K562 (cell line): ENCODE measurements at regions not wholly inside any gene's neighbourhood (a gene's known extent, or its start where the extent isn't known, plus 50 kb on each side); places are given as distances from the start of the nearest gene placed in this dataset.

ENCODE experiments used
- EZH2 ChIP-seq: IDR thresholded peaks from 2 replicates; pipeline ENCODE4 v1.6.1; 2012; ENCODE audit warnings: low read depth, mild to moderate bottlenecking, inconsistent platforms, low read length, borderline replicate concordance
- MYNN ChIP-seq, 2 experiments: sonication (generic); formaldehyde crosslinking in 1 of 2; IDR thresholded peaks; 2 replicates each; pipeline versions ENCODE4 v1.5.0 to v1.6.1; 2016 to 2020; ENCODE audit warnings: antibody characterized with exemption in 1 of 2, missing genetic modification reagents in 1 of 2
- PML ChIP-seq: IDR thresholded peaks from 2 replicates; pipeline ENCODE4 v1.6.1; 2012; ENCODE audit warnings: low read length, inconsistent platforms
- RBBP5 ChIP-seq: fragments of 200-600 bp; sonication (generic); IDR thresholded peaks from 2 replicates; pipeline ENCODE4 v1.6.1; 2012; ENCODE audit warnings: borderline replicate concordance, mild to moderate bottlenecking, low read length, control low read depth, inconsistent platforms; ENCODE audit not compliant: insufficient read depth, poor library complexity, severe bottlenecking
- TARDBP ChIP-seq: fragments of 450-650 bp; IDR thresholded peaks from 2 replicates; pipeline ENCODE4 v1.6.1; 2016
- TF ChIP-seq, protein P1 (sequence below), 2 experiments: fragments of 450-650 bp; formaldehyde crosslinking in 1 of 2; IDR thresholded peaks; 2 replicates each; pipeline versions ENCODE4 v1.4.0 to v1.6.1; 2014 to 2020; ENCODE audit warnings: mild to moderate bottlenecking in 2 of 2, borderline replicate concordance in 1 of 2, low read depth in 1 of 2
- TF ChIP-seq, protein P2 (sequence below), 3 experiments: IDR thresholded peaks in 2 of 3; conservative IDR thresholded peaks in 1 of 3; 2 replicates each; pipeline ENCODE4 v1.5.1; 2011 to 2012; ENCODE audit warnings: low read length in 3 of 3, mild to moderate bottlenecking in 3 of 3, control low read depth in 2 of 3, improper control_type of control experiment in 1 of 3, inconsistent platforms in 1 of 3, low read depth in 1 of 3, mixed read lengths in 1 of 3, moderate library complexity in 1 of 3; ENCODE audit not compliant: insufficient read depth in 2 of 3
- TF ChIP-seq, protein P3 (sequence below), 2 experiments: fragments of 450-650 bp in 1 of 2; sonication (generic) in 1 of 2; formaldehyde crosslinking in 1 of 2; IDR thresholded peaks; 2 replicates each; pipeline versions ENCODE4 v1.7.1 to v1.9.0; 2016 to 2022; ENCODE audit warnings: inconsistent platforms in 1 of 2, mild to moderate bottlenecking in 1 of 2, missing genetic modification reagents in 1 of 2

DNA sequence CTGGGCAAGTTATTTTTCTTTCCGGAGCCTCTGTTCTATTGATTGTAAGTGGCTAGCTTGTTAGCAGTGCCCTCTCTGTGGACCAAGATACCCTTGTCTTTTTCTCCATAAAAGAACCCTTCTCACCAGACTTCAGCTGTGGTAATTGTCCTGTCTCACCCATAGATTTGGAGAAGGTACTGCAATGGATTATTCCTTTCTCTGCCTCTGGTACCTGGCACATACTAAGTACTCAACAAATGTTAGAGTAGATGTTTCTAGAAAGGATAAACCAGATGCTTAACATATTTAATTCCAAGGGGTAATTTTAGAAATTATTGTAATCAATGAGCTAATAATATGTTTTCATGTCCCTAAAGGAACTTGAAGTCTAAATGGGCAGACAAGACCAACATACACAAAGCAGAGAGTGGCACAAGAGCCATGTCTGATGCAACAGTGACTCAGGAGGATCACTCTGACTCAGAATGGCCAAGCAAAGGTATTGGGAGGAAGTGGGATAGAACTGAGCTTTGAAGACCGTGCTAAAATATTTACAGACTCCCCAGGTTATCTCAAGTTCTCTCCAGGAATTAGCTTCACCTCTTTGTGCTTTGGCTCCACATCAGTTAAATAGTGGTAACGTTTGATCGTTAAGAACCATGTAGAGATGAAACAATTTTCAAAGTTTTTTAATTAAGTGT lies 129.7 kb upstream of the OSR1 start:
- TF ChIP-seq, protein P1, sequence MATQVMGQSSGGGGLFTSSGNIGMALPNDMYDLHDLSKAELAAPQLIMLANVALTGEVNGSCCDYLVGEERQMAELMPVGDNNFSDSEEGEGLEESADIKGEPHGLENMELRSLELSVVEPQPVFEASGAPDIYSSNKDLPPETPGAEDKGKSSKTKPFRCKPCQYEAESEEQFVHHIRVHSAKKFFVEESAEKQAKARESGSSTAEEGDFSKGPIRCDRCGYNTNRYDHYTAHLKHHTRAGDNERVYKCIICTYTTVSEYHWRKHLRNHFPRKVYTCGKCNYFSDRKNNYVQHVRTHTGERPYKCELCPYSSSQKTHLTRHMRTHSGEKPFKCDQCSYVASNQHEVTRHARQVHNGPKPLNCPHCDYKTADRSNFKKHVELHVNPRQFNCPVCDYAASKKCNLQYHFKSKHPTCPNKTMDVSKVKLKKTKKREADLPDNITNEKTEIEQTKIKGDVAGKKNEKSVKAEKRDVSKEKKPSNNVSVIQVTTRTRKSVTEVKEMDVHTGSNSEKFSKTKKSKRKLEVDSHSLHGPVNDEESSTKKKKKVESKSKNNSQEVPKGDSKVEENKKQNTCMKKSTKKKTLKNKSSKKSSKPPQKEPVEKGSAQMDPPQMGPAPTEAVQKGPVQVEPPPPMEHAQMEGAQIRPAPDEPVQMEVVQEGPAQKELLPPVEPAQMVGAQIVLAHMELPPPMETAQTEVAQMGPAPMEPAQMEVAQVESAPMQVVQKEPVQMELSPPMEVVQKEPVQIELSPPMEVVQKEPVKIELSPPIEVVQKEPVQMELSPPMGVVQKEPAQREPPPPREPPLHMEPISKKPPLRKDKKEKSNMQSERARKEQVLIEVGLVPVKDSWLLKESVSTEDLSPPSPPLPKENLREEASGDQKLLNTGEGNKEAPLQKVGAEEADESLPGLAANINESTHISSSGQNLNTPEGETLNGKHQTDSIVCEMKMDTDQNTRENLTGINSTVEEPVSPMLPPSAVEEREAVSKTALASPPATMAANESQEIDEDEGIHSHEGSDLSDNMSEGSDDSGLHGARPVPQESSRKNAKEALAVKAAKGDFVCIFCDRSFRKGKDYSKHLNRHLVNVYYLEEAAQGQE (IDR thresholded peaks at IDR 0.05; ENCODE audit: borderline replicate concordance), result no peak
- TF ChIP-seq, protein P1 (CRISPR knock-in tag; IDR thresholded peaks at IDR 0.05; ENCODE audit: low read depth), result no peak
- TF ChIP-seq, protein P2, sequence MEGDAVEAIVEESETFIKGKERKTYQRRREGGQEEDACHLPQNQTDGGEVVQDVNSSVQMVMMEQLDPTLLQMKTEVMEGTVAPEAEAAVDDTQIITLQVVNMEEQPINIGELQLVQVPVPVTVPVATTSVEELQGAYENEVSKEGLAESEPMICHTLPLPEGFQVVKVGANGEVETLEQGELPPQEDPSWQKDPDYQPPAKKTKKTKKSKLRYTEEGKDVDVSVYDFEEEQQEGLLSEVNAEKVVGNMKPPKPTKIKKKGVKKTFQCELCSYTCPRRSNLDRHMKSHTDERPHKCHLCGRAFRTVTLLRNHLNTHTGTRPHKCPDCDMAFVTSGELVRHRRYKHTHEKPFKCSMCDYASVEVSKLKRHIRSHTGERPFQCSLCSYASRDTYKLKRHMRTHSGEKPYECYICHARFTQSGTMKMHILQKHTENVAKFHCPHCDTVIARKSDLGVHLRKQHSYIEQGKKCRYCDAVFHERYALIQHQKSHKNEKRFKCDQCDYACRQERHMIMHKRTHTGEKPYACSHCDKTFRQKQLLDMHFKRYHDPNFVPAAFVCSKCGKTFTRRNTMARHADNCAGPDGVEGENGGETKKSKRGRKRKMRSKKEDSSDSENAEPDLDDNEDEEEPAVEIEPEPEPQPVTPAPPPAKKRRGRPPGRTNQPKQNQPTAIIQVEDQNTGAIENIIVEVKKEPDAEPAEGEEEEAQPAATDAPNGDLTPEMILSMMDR (IDR thresholded peaks at IDR 0.05 in 2 of 3, conservative IDR thresholded peaks at IDR 0.05 in 1 of 3; ENCODE audit: insufficient read depth in 2 of 3, low read depth in 1 of 3, low read length in 3 of 3), result no peak
- no peak for TF ChIP-seq EZH2
- TF ChIP-seq TARDBP, result no peak
- TF ChIP-seq MYNN (IDR thresholded peaks at IDR 0.05), result no peak
- no peak for TF ChIP-seq MYNN (CRISPR knock-in tag; IDR thresholded peaks at IDR 0.05)
- TF ChIP-seq RBBP5, result no peak
- TF ChIP-seq PML, result no peak
- TF ChIP-seq, protein P3, sequence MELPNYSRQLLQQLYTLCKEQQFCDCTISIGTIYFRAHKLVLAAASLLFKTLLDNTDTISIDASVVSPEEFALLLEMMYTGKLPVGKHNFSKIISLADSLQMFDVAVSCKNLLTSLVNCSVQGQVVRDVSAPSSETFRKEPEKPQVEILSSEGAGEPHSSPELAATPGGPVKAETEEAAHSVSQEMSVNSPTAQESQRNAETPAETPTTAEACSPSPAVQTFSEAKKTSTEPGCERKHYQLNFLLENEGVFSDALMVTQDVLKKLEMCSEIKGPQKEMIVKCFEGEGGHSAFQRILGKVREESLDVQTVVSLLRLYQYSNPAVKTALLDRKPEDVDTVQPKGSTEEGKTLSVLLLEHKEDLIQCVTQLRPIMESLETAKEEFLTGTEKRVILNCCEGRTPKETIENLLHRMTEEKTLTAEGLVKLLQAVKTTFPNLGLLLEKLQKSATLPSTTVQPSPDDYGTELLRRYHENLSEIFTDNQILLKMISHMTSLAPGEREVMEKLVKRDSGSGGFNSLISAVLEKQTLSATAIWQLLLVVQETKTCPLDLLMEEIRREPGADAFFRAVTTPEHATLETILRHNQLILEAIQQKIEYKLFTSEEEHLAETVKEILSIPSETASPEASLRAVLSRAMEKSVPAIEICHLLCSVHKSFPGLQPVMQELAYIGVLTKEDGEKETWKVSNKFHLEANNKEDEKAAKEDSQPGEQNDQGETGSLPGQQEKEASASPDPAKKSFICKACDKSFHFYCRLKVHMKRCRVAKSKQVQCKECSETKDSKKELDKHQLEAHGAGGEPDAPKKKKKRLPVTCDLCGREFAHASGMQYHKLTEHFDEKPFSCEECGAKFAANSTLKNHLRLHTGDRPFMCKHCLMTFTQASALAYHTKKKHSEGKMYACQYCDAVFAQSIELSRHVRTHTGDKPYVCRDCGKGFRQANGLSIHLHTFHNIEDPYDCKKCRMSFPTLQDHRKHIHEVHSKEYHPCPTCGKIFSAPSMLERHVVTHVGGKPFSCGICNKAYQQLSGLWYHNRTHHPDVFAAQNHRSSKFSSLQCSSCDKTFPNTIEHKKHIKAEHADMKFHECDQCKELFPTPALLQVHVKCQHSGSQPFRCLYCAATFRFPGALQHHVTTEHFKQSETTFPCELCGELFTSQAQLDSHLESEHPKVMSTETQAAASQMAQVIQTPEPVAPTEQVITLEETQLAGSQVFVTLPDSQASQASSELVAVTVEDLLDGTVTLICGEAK (IDR thresholded peaks at IDR 0.05), result no peak
- TF ChIP-seq, protein P3 (CRISPR knock-in tag; IDR thresholded peaks at IDR 0.05), result no peak
